IMR-90 (cell line): ENCODE measurements at regions not wholly inside any gene's neighbourhood (a gene's known extent, or its start where the extent isn't known, plus 50 kb on each side); places are given as distances from the start of the nearest gene placed in this dataset.

ENCODE experiments used
- ATAC-seq: fragments of 200-7000 bp; cut with Tn5 transposase; 2 replicates; pipeline ENCODE4 v1.9.1; 2020; ENCODE audit warnings: low read depth, mild to moderate bottlenecking, moderate library complexity
- BruUV-seq: library from RNA; stranded (reverse); fragments of 400-500 nt; replicated peaks from 2 replicates; lab custom pipeline; 2021; lab: Mats Ljungman, UMichigan
- CTCF ChIA-PET: fragments of 300-600 bp; formaldehyde crosslinking; extraction: SDS; loops from one replicate; lab custom pipeline; 2021; ENCODE audit warnings: antibody characterized with exemption; lab: Yijun Ruan, JAX
- POLR2A ChIA-PET: fragments of 300-600 bp; sonication (Branson Sonifier 250); formaldehyde crosslinking; loops from one replicate; lab custom pipeline; 2022; ENCODE audit warnings: antibody characterized with exemption; ENCODE audit not compliant: unreplicated experiment; lab: Charles Lee
- DNase-seq: peaks from one replicate; pipeline ENCODE4 v3.0.0; 2013
- H2AFZ ChIP-seq: replicated peaks from 2 replicates; pipeline ENCODE3; 2013; ENCODE audit warnings: low read length, mild to moderate bottlenecking; ENCODE audit not compliant: poor library complexity
- H2AK5ac ChIP-seq: 2 replicates; pipeline ENCODE4 v1.6.1; 2013; ENCODE audit warnings: low read depth, low read length, inconsistent platforms
- H2AK9ac ChIP-seq: replicated peaks from 2 replicates; pipeline ENCODE3; 2013; ENCODE audit warnings: mild to moderate bottlenecking, low read depth, low read length, moderate library complexity; ENCODE audit not compliant: poor library complexity
- H2BK120ac ChIP-seq: 2 replicates; pipeline ENCODE4 v1.6.1; 2013; ENCODE audit warnings: low read depth, low read length, inconsistent platforms
- H2BK15ac ChIP-seq: 3 replicates; pipeline ENCODE4 v1.6.1; 2013; ENCODE audit warnings: low read depth, low read length, inconsistent platforms
- H2BK20ac ChIP-seq: 2 replicates; pipeline ENCODE4 v1.6.1; 2013; ENCODE audit warnings: low read depth, mild to moderate bottlenecking, inconsistent platforms, low read length, moderate library complexity
- H2BK5ac ChIP-seq: 2 replicates; pipeline ENCODE4 v1.6.1; 2013; ENCODE audit warnings: mild to moderate bottlenecking, low read depth, low read length, inconsistent platforms; ENCODE audit not compliant: poor library complexity, severe bottlenecking
- H3K14ac ChIP-seq: replicated peaks from 2 replicates; pipeline ENCODE4 v1.6.1; 2013; ENCODE audit warnings: low read depth, low read length, inconsistent platforms
- H3K18ac ChIP-seq: 2 replicates; pipeline ENCODE4 v1.6.1; 2013; ENCODE audit warnings: low read depth, low read length, control low read depth
- H3K23ac ChIP-seq: 2 replicates; pipeline ENCODE4 v1.6.1; 2013; ENCODE audit warnings: low read depth, low read length, inconsistent platforms
- H3K27ac ChIP-seq: 2 replicates; pipeline ENCODE4 v1.5.1; 2013; ENCODE audit warnings: mild to moderate bottlenecking, control low read depth, low read length; ENCODE audit not compliant: insufficient read depth
- H3K27me3 ChIP-seq: 2 replicates; pipeline ENCODE4 v1.6.1; 2013; ENCODE audit warnings: low read length; ENCODE audit not compliant: control insufficient read depth, insufficient read depth
- H3K36me3 ChIP-seq: 2 replicates; pipeline ENCODE4 v1.6.1; 2013; ENCODE audit warnings: low read length, mixed read lengths; ENCODE audit not compliant: control insufficient read depth, insufficient read depth
- H3K4ac ChIP-seq: 2 replicates; pipeline ENCODE4 v1.6.1; 2013; ENCODE audit warnings: low read depth, low read length, inconsistent platforms
- H3K4me1 ChIP-seq: 2 replicates; pipeline ENCODE4 v1.6.1; 2013; ENCODE audit warnings: low read length, mixed read lengths; ENCODE audit not compliant: control insufficient read depth, insufficient read depth
- H3K4me2 ChIP-seq: 2 replicates; pipeline ENCODE4 v1.6.1; 2013; ENCODE audit warnings: low read depth, mild to moderate bottlenecking, control low read depth, low read length, moderate library complexity
- H3K4me3 ChIP-seq: 2 replicates; pipeline ENCODE4 v1.5.1; 2013; ENCODE audit warnings: low read depth, mild to moderate bottlenecking, control low read depth, low read length, moderate library complexity; ENCODE audit not compliant: insufficient read depth
- H3K56ac ChIP-seq: 2 replicates; pipeline ENCODE4 v1.6.1; 2013; ENCODE audit warnings: low read length, inconsistent platforms; ENCODE audit not compliant: insufficient read depth; ENCODE audit errors: extremely low read depth
- H3K79me1 ChIP-seq, 2 experiments: 2 replicates each; pipeline ENCODE4 v1.6.1; 2013; ENCODE audit warnings: low read length in 2 of 2, inconsistent platforms in 1 of 2, low read depth in 1 of 2
- H3K9ac ChIP-seq: 2 replicates; pipeline ENCODE4 v1.6.1; 2013; ENCODE audit warnings: low read depth, low read length, control low read depth
- H3K9me1 ChIP-seq: 2 replicates; pipeline ENCODE4 v1.6.1; 2013; ENCODE audit warnings: low read length, inconsistent platforms; ENCODE audit not compliant: insufficient read depth
- H3K9me3 ChIP-seq: 2 replicates; pipeline ENCODE4 v1.6.1; 2013; ENCODE audit warnings: low read length; ENCODE audit not compliant: control insufficient read depth, insufficient read depth
- H4K20me1 ChIP-seq: 2 replicates; pipeline ENCODE4 v1.6.1; 2013; ENCODE audit warnings: low read length, inconsistent platforms; ENCODE audit not compliant: insufficient read depth
- H4K5ac ChIP-seq: 2 replicates; pipeline ENCODE4 v1.6.1; 2013; ENCODE audit warnings: mild to moderate bottlenecking, low read depth, low read length, control low read depth
- H4K8ac ChIP-seq, 2 experiments: 2 replicates each; pipeline ENCODE4 v1.6.1; 2013; ENCODE audit warnings: low read depth in 2 of 2, low read length in 2 of 2, control low read depth in 1 of 2, inconsistent platforms in 1 of 2
- H4K91ac ChIP-seq: 2 replicates; pipeline ENCODE4 v1.6.1; 2013; ENCODE audit warnings: low read depth, low read length, inconsistent platforms; ENCODE audit not compliant: insufficient read depth
- CEBPB ChIP-seq: IDR thresholded peaks from 2 replicates; pipeline ENCODE4 v1.6.1; 2012; ENCODE audit warnings: low read depth, low read length, improper control_type of control experiment
- MXI1 ChIP-seq: IDR thresholded peaks from 2 replicates; pipeline ENCODE4 v1.6.1; 2012; ENCODE audit warnings: low read depth, mild to moderate bottlenecking, low read length, moderate library complexity, borderline replicate concordance
- NFE2L2 ChIP-seq: fragments of 150-350 bp; IDR thresholded peaks from 2 replicates; pipeline ENCODE4 v1.6.1; 2016; ENCODE audit warnings: low read depth, mild to moderate bottlenecking, low read length
- POLR2A ChIP-seq: IDR thresholded peaks from 2 replicates; pipeline ENCODE4 v1.6.1; 2012; ENCODE audit warnings: mild to moderate bottlenecking, low read depth, low read length
- RAD21 ChIP-seq: IDR thresholded peaks from 2 replicates; pipeline ENCODE4 v1.6.1; 2012; ENCODE audit warnings: low read length, improper control_type of control experiment
- SMC3 ChIP-seq: fragments of 150-350 bp; IDR thresholded peaks from 2 replicates; pipeline ENCODE4 v1.6.1; 2016; ENCODE audit warnings: low read depth, mild to moderate bottlenecking, antibody characterized with exemption, low read length, moderate library complexity
- WGBS, 2 experiments: methylation state at CpG; one replicate each; pipeline versions ENCODE4 v1.1.5 to v1.1.7; 2013; ENCODE audit warnings: missing lambda C conversion rate in 2 of 2; ENCODE audit not compliant: insufficient read length in 1 of 2; ENCODE audit errors: extremely low coverage in 2 of 2; 5-methylcytosine and 5-hydroxymethylcytosine counted together
- dilution Hi-C: fragments of 300-500 bp; cut with HindIII; formaldehyde crosslinking; loops from one replicate; pipeline ENCODE4 v1.14.3; 2018; ENCODE audit warnings: low sequenced_read_pairs; ENCODE audit not compliant: unreplicated experiment
- in situ Hi-C: fragments of 300-500 bp; cut with MboI; formaldehyde crosslinking; loops from 3 replicates; pipeline ENCODE4 v1.14.3; 2019; ENCODE audit warnings: low sequenced_read_pairs, inconsistent platforms, mixed read lengths
- intact Hi-C: fragments of 100-400 bp; cut with micrococcal nuclease; formaldehyde crosslinking; loops from 2 replicates; pipeline ENCODE4 v1.10.0; 2022
- TF ChIP-seq, protein P1 (sequence below): fragments of 150-350 bp; IDR thresholded peaks from 2 replicates; pipeline ENCODE4 v1.6.1; 2017; ENCODE audit warnings: mild to moderate bottlenecking, antibody characterized with exemption, low read length, low read depth

DNA sequence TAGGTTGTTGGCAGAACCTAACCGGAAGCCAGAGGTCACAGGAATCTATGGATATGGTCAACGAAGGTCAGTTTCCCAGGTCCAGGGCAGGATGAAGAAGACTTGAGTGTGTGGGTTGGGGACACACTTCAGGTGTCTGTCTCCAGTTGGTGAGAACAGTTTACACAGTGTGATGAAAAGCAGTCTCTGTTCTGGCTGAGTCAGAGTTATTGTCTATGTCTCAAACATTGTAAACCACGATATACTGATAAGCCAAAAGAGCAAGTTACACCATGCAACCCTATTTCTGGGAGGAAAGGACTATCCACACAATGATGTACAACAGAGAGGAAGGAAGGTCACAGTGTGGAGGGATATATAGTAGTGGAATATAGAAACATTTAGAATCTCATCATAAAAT lies 187.1 kb upstream of the C1QTNF7 start:
- Histone ChIP-seq H3K9me1 (peaks cover 9% of the 10 kb centered on the region; the same call in 1 of the 2 replicates), H2AFZ (no peak overlapping the region), H3K9me3 (no peaks in the 10 kb centered on the region), H3K23ac (no peak overlapping the region), H2BK20ac (no peak overlapping the region), H3K27me3 (no peaks in the 10 kb centered on the region), H3K9ac (no peak overlapping the region), H3K4me2 (no peak overlapping the region), H2BK120ac (no peak overlapping the region), H4K20me1 (no peaks in the 10 kb centered on the region), H4K5ac (no peak overlapping the region), H3K79me1 (no peaks in the 10 kb centered on the region), H3K27ac (no peak overlapping the region), H3K14ac (no peak overlapping the region), H3K56ac (no peak overlapping the region), H2BK5ac (no peak overlapping the region), H2AK9ac (no peak overlapping the region), H4K91ac (no peak overlapping the region), H3K18ac (no peak overlapping the region; the same call in 1 of the 2 replicates), H3K4me3 (no peak overlapping the region), H2BK15ac (peak overlapping the region; percentile 66; the same call in 1 of the 3 replicates), H3K36me3 (no peaks in the 10 kb centered on the region), H3K4ac (no peak overlapping the region), H2AK5ac (peak overlapping the region; percentile 5), H4K8ac (no peak overlapping the region), H3K4me1 (peaks cover 4% of the 10 kb centered on the region)
- intact Hi-C loops (no loop called here), in situ Hi-C loops (no loop called here), dilution Hi-C loops (no loop called here)
- WGBS, 2 experiments: 100% methylated on average over 2 of the region's 3 CpGs; no CpG with 5 or more reads in 1 of the 2 experiments
- ChIA-PET CTCF (no interaction called here), POLR2A (no interaction called here)
- TF ChIP-seq RAD21 (no peak), CEBPB (0 out of 2 replicates have a peak, but pooled peaks have one; percentile 19), POLR2A (no peak), SMC3 (no peak), MXI1 (no peak), NFE2L2 (peak; percentile 27; the same call in 1 of the 2 replicates)
- TF ChIP-seq, protein P1, sequence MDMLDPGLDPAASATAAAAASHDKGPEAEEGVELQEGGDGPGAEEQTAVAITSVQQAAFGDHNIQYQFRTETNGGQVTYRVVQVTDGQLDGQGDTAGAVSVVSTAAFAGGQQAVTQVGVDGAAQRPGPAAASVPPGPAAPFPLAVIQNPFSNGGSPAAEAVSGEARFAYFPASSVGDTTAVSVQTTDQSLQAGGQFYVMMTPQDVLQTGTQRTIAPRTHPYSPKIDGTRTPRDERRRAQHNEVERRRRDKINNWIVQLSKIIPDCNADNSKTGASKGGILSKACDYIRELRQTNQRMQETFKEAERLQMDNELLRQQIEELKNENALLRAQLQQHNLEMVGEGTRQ: no peak
- no TSS peak for BruUV-seq
- ATAC-seq (peak; percentile 33; the same call in 1 of the 2 replicates), DNase-seq (peak; percentile 61)
